Ishikawa (cell line): ENCODE measurements at regions not wholly inside any gene's neighbourhood (a gene's known extent, or its start where the extent isn't known, plus 50 kb on each side); places are given as distances from the start of the nearest gene placed in this dataset.

ENCODE experiments used
- CEBPB ChIP-seq: IDR thresholded peaks from 2 replicates; pipeline ENCODE4 v1.6.1; 2012
- CREB1 ChIP-seq: IDR thresholded peaks from 2 replicates; pipeline ENCODE4 v1.6.1; 2012; ENCODE audit warnings: low read depth
- EGR1 ChIP-seq: IDR thresholded peaks from 2 replicates; pipeline ENCODE4 v1.6.1; 2012
- EP300 ChIP-seq: IDR thresholded peaks from 2 replicates; pipeline ENCODE4 v1.6.1; 2012; ENCODE audit warnings: borderline replicate concordance
- FOXM1 ChIP-seq: IDR thresholded peaks from 2 replicates; pipeline ENCODE4 v1.6.1; 2012; ENCODE audit warnings: low read depth, borderline replicate concordance
- MAX ChIP-seq: IDR thresholded peaks from 2 replicates; pipeline ENCODE4 v1.6.1; 2012
- NFIC ChIP-seq: IDR thresholded peaks from 2 replicates; pipeline ENCODE4 v1.6.1; 2012
- RAD21 ChIP-seq: IDR thresholded peaks from 2 replicates; pipeline ENCODE4 v1.6.1; 2012; ENCODE audit warnings: low read depth
- TAF1 ChIP-seq: IDR thresholded peaks from 2 replicates; pipeline ENCODE4 v1.6.1; 2012; ENCODE audit warnings: low read depth, mild to moderate bottlenecking
- TCF12 ChIP-seq: IDR thresholded peaks from 2 replicates; pipeline ENCODE4 v1.6.1; 2012; ENCODE audit warnings: low read depth
- TEAD4 ChIP-seq: IDR thresholded peaks from 2 replicates; pipeline ENCODE4 v1.6.1; 2012
- USF1 ChIP-seq: IDR thresholded peaks from 2 replicates; pipeline ENCODE4 v1.6.1; 2012
- YY1 ChIP-seq: IDR thresholded peaks from 2 replicates; pipeline ENCODE4 v1.6.1; 2012; ENCODE audit warnings: low read depth
- ZBTB7A ChIP-seq: IDR thresholded peaks from 2 replicates; pipeline ENCODE4 v1.6.1; 2012; ENCODE audit warnings: low read depth
- TF ChIP-seq, protein P1 (sequence below): IDR thresholded peaks from 2 replicates; pipeline ENCODE4 v1.6.1; 2012; ENCODE audit warnings: low read depth, mild to moderate bottlenecking

DNA sequence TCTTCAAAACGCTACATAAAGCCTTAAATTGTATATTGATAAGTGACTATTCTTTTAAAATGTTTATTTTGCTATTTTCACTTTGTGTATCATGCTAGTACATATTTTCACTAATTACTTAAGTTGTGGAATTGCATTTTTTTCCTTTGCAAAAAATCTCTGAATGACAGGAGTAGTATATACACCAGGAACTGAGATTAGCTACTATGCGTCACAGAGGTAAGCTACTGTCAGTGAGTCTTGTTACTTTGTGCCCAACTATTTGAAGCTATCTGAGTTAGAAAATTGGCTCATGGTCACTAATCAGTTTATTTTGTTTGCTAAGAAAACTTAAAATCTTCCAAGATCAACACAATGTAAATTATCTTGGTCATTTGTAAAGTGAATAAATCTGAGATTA, 887.4 kb downstream of the TMTC2 start:
- TF ChIP-seq FOXM1, result no peak

GRCh38 chr12:83573671-83574070, 887.0 kb downstream of the TMTC2 start:
- TF ChIP-seq EGR1 (no peak), MAX (0 out of 2 replicates have a peak, but pooled peaks have one; percentile 38)

GRCh38 chr12:83559650-83560049, 872.9 kb downstream of the TMTC2 start:
- TF ChIP-seq YY1, result no peak
- no peak for TF ChIP-seq ZBTB7A
- TF ChIP-seq MAX, result no peak
- TF ChIP-seq RAD21, result no peak
- TF ChIP-seq EP300, result no peak
- TF ChIP-seq CREB1, result no peak
- no peak for TF ChIP-seq USF1
- TF ChIP-seq, protein P1, sequence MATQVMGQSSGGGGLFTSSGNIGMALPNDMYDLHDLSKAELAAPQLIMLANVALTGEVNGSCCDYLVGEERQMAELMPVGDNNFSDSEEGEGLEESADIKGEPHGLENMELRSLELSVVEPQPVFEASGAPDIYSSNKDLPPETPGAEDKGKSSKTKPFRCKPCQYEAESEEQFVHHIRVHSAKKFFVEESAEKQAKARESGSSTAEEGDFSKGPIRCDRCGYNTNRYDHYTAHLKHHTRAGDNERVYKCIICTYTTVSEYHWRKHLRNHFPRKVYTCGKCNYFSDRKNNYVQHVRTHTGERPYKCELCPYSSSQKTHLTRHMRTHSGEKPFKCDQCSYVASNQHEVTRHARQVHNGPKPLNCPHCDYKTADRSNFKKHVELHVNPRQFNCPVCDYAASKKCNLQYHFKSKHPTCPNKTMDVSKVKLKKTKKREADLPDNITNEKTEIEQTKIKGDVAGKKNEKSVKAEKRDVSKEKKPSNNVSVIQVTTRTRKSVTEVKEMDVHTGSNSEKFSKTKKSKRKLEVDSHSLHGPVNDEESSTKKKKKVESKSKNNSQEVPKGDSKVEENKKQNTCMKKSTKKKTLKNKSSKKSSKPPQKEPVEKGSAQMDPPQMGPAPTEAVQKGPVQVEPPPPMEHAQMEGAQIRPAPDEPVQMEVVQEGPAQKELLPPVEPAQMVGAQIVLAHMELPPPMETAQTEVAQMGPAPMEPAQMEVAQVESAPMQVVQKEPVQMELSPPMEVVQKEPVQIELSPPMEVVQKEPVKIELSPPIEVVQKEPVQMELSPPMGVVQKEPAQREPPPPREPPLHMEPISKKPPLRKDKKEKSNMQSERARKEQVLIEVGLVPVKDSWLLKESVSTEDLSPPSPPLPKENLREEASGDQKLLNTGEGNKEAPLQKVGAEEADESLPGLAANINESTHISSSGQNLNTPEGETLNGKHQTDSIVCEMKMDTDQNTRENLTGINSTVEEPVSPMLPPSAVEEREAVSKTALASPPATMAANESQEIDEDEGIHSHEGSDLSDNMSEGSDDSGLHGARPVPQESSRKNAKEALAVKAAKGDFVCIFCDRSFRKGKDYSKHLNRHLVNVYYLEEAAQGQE, result no peak
- no peak for TF ChIP-seq CEBPB
- TF ChIP-seq TAF1, result no peak
- no peak for TF ChIP-seq TCF12
- TF ChIP-seq TEAD4, result no peak
- no peak for TF ChIP-seq EGR1
- no peak for TF ChIP-seq FOXM1
- no peak for TF ChIP-seq NFIC

DNA sequence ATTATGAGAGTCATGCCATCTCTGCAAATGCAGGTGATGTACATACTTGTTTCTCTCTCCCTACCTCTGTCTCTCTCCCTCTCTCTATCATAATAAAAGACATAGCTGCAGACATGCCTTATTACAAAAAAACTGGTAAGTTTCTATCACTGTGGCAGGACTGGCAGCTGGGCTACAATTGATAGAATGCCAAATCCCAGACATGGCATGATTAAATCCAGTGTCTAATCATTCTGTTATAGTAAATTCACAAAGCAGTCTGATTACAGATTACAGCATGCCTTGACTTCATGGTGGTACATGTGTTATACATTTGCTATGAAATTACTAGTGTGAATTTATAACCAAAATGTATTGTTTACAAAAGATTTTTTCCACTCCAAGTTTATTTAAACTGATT, 854.7 kb downstream of the TMTC2 start:
- no peak for TF ChIP-seq TAF1
- no peak for TF ChIP-seq ZBTB7A
- TF ChIP-seq EP300, result no peak
- no peak for TF ChIP-seq NFIC
- TF ChIP-seq CREB1, result no peak
- TF ChIP-seq CEBPB, result no peak
- no peak for TF ChIP-seq TEAD4
- no peak for TF ChIP-seq MAX
- no peak for TF ChIP-seq TCF12

- no peak for TF ChIP-seq CREB1
Observed at GRCh38 chr12:83538361-83538965, 851.8 kb downstream of the TMTC2 start.

- no peak for TF ChIP-seq RAD21
- TF ChIP-seq USF1, result no peak
- TF ChIP-seq YY1, result no peak
- no peak for TF ChIP-seq FOXM1
- TF ChIP-seq ZBTB7A, result no peak
- no peak for TF ChIP-seq TCF12
Observed at GRCh38 chr12:83537428-83538053, 850.8 kb downstream of the TMTC2 start.

- TF ChIP-seq CREB1, result no peak
- TF ChIP-seq USF1, result no peak
- TF ChIP-seq FOXM1, result no peak
- no peak for TF ChIP-seq EP300
- no peak for TF ChIP-seq RAD21
- TF ChIP-seq, protein P1, result no peak
- TF ChIP-seq TAF1, result no peak
- TF ChIP-seq TCF12, result no peak
Observed at GRCh38 chr12:83536496-83536895, 849.8 kb downstream of the TMTC2 start.
